ENCODE measurements at regions not wholly inside any gene's neighbourhood (a gene's known extent, or its start where the extent isn't known, plus 50 kb on each side); places are given as distances from the start of the nearest gene placed in this dataset.
"Not testable (repeated sequence)": the region's sequence is repeated elsewhere in the genome, so short reads cannot be mapped to it uniquely, and the experiment has no call there.

GRCh38 chr6:144896289-144896688 is 611.2 kb downstream of the UTRN start:
- FAIRE-seq, result no peak

GRCh38 chr6:144896871-144897270 is 611.7 kb downstream of the UTRN start:
- no peak for FAIRE-seq

GRCh38 chr6:144897441-144897921 is 612.3 kb downstream of the UTRN start:
- no peak for FAIRE-seq

GRCh38 chr6:144898052-144898689 is 613.0 kb downstream of the UTRN start:
- no peak for FAIRE-seq

- no peak for FAIRE-seq
Measured at GRCh38 chr6:144898741-144899140, 613.6 kb downstream of the UTRN start.

- FAIRE-seq, result peak; percentile 21
Measured at GRCh38 chr6:144899161-144899560, 614.0 kb downstream of the UTRN start.

GRCh38 chr6:144901412-144901811 is 616.3 kb downstream of the UTRN start:
- FAIRE-seq, result no peak

- no peak for FAIRE-seq
Measured at GRCh38 chr6:144908004-144908403, 622.9 kb downstream of the UTRN start.

GRCh38 chr6:144909753-144910285 is 624.7 kb downstream of the UTRN start:
- FAIRE-seq, result no peak

GRCh38 chr6:144911322-144911721 is 626.2 kb downstream of the UTRN start:
- no peak for FAIRE-seq

- FAIRE-seq, result no peak
Measured at GRCh38 chr6:144912474-144912873, 627.3 kb downstream of the UTRN start.

GRCh38 chr6:144918073-144918472 is 632.9 kb downstream of the UTRN start:
- FAIRE-seq, result no peak

- FAIRE-seq, result no peak
Measured at GRCh38 chr6:144919560-144919959, 634.4 kb downstream of the UTRN start.

- no peak for FAIRE-seq
Measured at GRCh38 chr6:144920391-144920961, 635.3 kb downstream of the UTRN start.

- FAIRE-seq, result no peak
Measured at GRCh38 chr6:144921206-144921975, 636.3 kb downstream of the UTRN start.

- no peak for FAIRE-seq
Measured at GRCh38 chr6:144922120-144922722, 637.1 kb downstream of the UTRN start.

GRCh38 chr6:144922771-144923490 is 637.8 kb downstream of the UTRN start:
- FAIRE-seq, result not testable (repeated sequence)

GRCh38 chr6:144923491-144923787 is 638.3 kb downstream of the UTRN start:
- FAIRE-seq, result not testable (repeated sequence)

- no peak for FAIRE-seq
Measured at GRCh38 chr6:144928847-144929246, 643.7 kb downstream of the UTRN start.

GRCh38 chr6:144929262-144929661 is 644.1 kb downstream of the UTRN start:
- FAIRE-seq, result no peak

- FAIRE-seq, result no peak
Measured at GRCh38 chr6:144931172-144932035, 646.3 kb downstream of the UTRN start.

GRCh38 chr6:144932621-144933020 is 647.5 kb downstream of the UTRN start:
- FAIRE-seq, result no peak

All from colon (tissue), 2 donors.